Panc1 (cell line): ENCODE measurements at regions not wholly inside any gene's neighbourhood (a gene's known extent, or its start where the extent isn't known, plus 50 kb on each side); places are given as distances from the start of the nearest gene placed in this dataset.

Experiments
- ATAC-seq: fragments of 200-7000 bp; cut with Tn5 transposase; 2 replicates; pipeline ENCODE4 v1.9.1; 2020; ENCODE audit warnings: mild to moderate bottlenecking, moderate library complexity
- BruUV-seq: library from RNA; stranded (reverse); fragments of 400-500 nt; replicated peaks from 2 replicates; lab custom pipeline; 2021; lab: Mats Ljungman, UMichigan
- CTCF ChIA-PET: fragments of 300-600 bp; sonication (Branson Sonifier 250); formaldehyde crosslinking; loops from one replicate; lab custom pipeline; 2022; ENCODE audit warnings: antibody characterized with exemption; lab: Charles Lee
- POLR2A ChIA-PET: fragments of 300-600 bp; sonication (Branson Sonifier 250); formaldehyde crosslinking; loops from one replicate; lab custom pipeline; 2022; ENCODE audit warnings: antibody characterized with exemption; lab: Charles Lee
- DNase-seq: peaks from one replicate; pipeline ENCODE4 v3.0.0-alpha.2; 2010; ENCODE audit warnings: low read depth, low spot score
- H3K27ac ChIP-seq: 2 replicates; pipeline ENCODE4 v1.5.1; 2011; ENCODE audit warnings: mild to moderate bottlenecking, low read length, inconsistent platforms
- H3K27me3 ChIP-seq: fragments of 200-500 bp; sonication (Bioruptor generic); 2 replicates; pipeline ENCODE4 v1.6.0; 2014; ENCODE audit warnings: low read length, inconsistent platforms; ENCODE audit not compliant: control insufficient read depth, insufficient read depth
- H3K36me3 ChIP-seq: fragments of 200-500 bp; sonication (Bioruptor generic); 2 replicates; pipeline ENCODE4 v1.5.1; 2014; ENCODE audit warnings: inconsistent platforms, mild to moderate bottlenecking, low read length, moderate library complexity; ENCODE audit not compliant: control insufficient read depth, insufficient read depth
- H3K4me1 ChIP-seq: 2 replicates; pipeline ENCODE4 v1.5.1; 2011; ENCODE audit warnings: inconsistent platforms, mild to moderate bottlenecking, low read length, moderate library complexity; ENCODE audit not compliant: control insufficient read depth, insufficient read depth
- H3K4me3 ChIP-seq, 2 experiments: 2 replicates each; pipeline ENCODE4 v1.5.1; 2011 to 2012; ENCODE audit warnings: low read depth in 2 of 2, low read length in 2 of 2, mild to moderate bottlenecking in 2 of 2, inconsistent platforms in 1 of 2, moderate library complexity in 1 of 2
- H3K9me3 ChIP-seq: fragments of 200-500 bp; sonication (Bioruptor generic); 2 replicates; pipeline ENCODE4 v1.5.1; 2014; ENCODE audit warnings: low read depth, mild to moderate bottlenecking, inconsistent platforms, low read length, moderate library complexity; ENCODE audit not compliant: control insufficient read depth, insufficient read depth
- CTCF ChIP-seq: fragments of 450-650 bp; IDR thresholded peaks from 2 replicates; pipeline ENCODE4 v1.5.1; 2017; ENCODE audit warnings: mild to moderate bottlenecking
- POLR2AphosphoS5 ChIP-seq: IDR thresholded peaks from 2 replicates; pipeline ENCODE4 v1.6.1; 2012; ENCODE audit warnings: mild to moderate bottlenecking, low read depth, low read length, moderate library complexity
- REST ChIP-seq, 2 experiments: IDR thresholded peaks; 2 replicates each; pipeline ENCODE4 v1.6.1; 2011 to 2012; ENCODE audit warnings: low read depth in 2 of 2, control low read depth in 1 of 2, low read length in 1 of 2, mild to moderate bottlenecking in 1 of 2, moderate library complexity in 1 of 2; ENCODE audit not compliant: insufficient read depth in 1 of 2
- SIN3A ChIP-seq: IDR thresholded peaks from 2 replicates; pipeline ENCODE4 v1.6.1; 2012; ENCODE audit warnings: low read depth, mild to moderate bottlenecking, low read length, moderate library complexity, borderline replicate concordance; ENCODE audit not compliant: insufficient read depth
- TCF7L2 ChIP-seq: IDR thresholded peaks from 2 replicates; pipeline ENCODE4 v1.6.1; 2011; ENCODE audit warnings: mild to moderate bottlenecking, low read depth, low read length, inconsistent platforms
- in situ Hi-C: cut with HindIII; loops from 2 replicates; pipeline ENCODE4 v1.10.0; 2016; ENCODE audit warnings: low sequenced_read_pairs, low pct_unique_long_range_greater_than_20kb
- intact Hi-C: fragments of 100-400 bp; cut with micrococcal nuclease; formaldehyde crosslinking; loops from one replicate; pipeline ENCODE4 v1.10.0; 2022; ENCODE audit not compliant: unreplicated experiment

GRCh38 chr10:131749767-131750142 lies 151.1 kb upstream of the PPP2R2D start:
- in situ Hi-C loops, result no loop called here
- no peaks in the 10 kb centered on the region for H3K27me3 ChIP-seq

GRCh38 chr10:131750171-131750895 lies 150.5 kb upstream of the PPP2R2D start:
- no peak for ATAC-seq
- H3K27me3 ChIP-seq, result no peaks in the 10 kb centered on the region
- H3K27ac ChIP-seq, result no peak overlapping the region
- H3K36me3 ChIP-seq, result no peaks in the 10 kb centered on the region
- ChIA-PET POLR2A (no interaction called here), CTCF (interaction anchor here (0.6 kb wide), 1 partner anchor 1525 kb away, joined by 3 read pairs; no protein-coding TSS in a partner anchor)
- no TSS peak for BruUV-seq
- no peaks in the 10 kb centered on the region for H3K9me3 ChIP-seq
- in situ Hi-C loops, result no loop called here
- TF ChIP-seq POLR2AphosphoS5, result no peak
- no peak for TF ChIP-seq SIN3A
- no peak for TF ChIP-seq REST (IDR thresholded peaks at IDR 0.05; ENCODE audit: insufficient read depth in 1 of 2, low read depth in 2 of 2, low read length in 1 of 2)
- TF ChIP-seq CTCF, result no peak
- no peak for TF ChIP-seq TCF7L2
- H3K4me1 ChIP-seq, result 0 out of 2 replicates have a peak, but pooled peaks cover 3% of the 10 kb centered on the region
- DNase-seq, result no peak
- intact Hi-C loops, result no loop called here
- H3K4me3 ChIP-seq, result no peak overlapping the region

More at GRCh38 chr10:131749767-131750142, 151.1 kb upstream of the PPP2R2D start:
- Histone ChIP-seq H3K4me1 (0 out of 2 replicates have a peak, but pooled peaks cover 3% of the 10 kb centered on the region), H3K9me3 (no peaks in the 10 kb centered on the region), H3K27ac (no peak overlapping the region), H3K36me3 (no peaks in the 10 kb centered on the region), H3K4me3 (no peak overlapping the region)
- TF ChIP-seq CTCF, result no peak
- no peak for TF ChIP-seq TCF7L2
- TF ChIP-seq REST (IDR thresholded peaks at IDR 0.05; ENCODE audit: insufficient read depth in 1 of 2, low read depth in 2 of 2, low read length in 1 of 2), result no peak
- TF ChIP-seq SIN3A, result no peak
- no peak for TF ChIP-seq POLR2AphosphoS5
- CTCF ChIA-PET, result interaction anchor here (0.6 kb wide), 1 partner anchor 1525 kb away, joined by 3 read pairs; no protein-coding TSS in a partner anchor
- BruUV-seq, result no TSS peak
- POLR2A ChIA-PET, result no interaction called here
- ATAC-seq, result no peak
- no peak for DNase-seq
- intact Hi-C loops, result no loop called here
